B cell (primary cell): ENCODE measurements at regions not wholly inside any gene's neighbourhood (a gene's known extent, or its start where the extent isn't known, plus 50 kb on each side); places are given as distances from the start of the nearest gene placed in this dataset.

Experiments
- EZH2 ChIP-seq: IDR thresholded peaks from 2 replicates; pipeline ENCODE4 v1.6.1; 2012; ENCODE audit warnings: borderline replicate concordance, low read depth, mild to moderate bottlenecking, moderate library complexity, low read length; ENCODE audit not compliant: insufficient read depth, poor library complexity, severe bottlenecking
- TF ChIP-seq, protein P1 (sequence below): fragments of 200-600 bp; IDR thresholded peaks from one replicate; pipeline ENCODE4 v1.8.0; 2022; ENCODE audit warnings: antibody characterized with exemption, mild to moderate bottlenecking

DNA sequence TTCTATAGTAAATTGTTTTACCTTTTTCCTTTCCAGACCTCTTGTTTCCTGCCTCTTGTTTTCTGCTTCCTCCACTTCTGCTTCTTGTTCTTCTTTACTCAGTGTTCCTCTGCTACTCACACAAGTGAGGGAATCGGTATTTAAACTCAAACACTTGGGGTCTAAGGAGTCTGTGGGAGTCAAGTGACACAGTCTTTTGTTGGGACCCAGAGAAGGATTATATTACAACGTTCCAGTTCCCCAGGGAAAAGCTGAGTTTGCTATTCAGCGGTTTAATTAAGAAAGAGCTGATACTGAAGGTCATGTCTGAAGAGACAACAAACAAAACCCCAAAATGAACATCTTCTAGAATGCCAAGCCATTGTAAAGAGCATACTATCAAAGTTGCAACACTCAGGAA is 107.8 kb upstream of the CITED2 start:
- TF ChIP-seq, protein P1, sequence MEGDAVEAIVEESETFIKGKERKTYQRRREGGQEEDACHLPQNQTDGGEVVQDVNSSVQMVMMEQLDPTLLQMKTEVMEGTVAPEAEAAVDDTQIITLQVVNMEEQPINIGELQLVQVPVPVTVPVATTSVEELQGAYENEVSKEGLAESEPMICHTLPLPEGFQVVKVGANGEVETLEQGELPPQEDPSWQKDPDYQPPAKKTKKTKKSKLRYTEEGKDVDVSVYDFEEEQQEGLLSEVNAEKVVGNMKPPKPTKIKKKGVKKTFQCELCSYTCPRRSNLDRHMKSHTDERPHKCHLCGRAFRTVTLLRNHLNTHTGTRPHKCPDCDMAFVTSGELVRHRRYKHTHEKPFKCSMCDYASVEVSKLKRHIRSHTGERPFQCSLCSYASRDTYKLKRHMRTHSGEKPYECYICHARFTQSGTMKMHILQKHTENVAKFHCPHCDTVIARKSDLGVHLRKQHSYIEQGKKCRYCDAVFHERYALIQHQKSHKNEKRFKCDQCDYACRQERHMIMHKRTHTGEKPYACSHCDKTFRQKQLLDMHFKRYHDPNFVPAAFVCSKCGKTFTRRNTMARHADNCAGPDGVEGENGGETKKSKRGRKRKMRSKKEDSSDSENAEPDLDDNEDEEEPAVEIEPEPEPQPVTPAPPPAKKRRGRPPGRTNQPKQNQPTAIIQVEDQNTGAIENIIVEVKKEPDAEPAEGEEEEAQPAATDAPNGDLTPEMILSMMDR, result no peak
- TF ChIP-seq EZH2, result no peak
